ENCODE measurements at regions not wholly inside any gene's neighbourhood (a gene's known extent, or its start where the extent isn't known, plus 50 kb on each side); places are given as distances from the start of the nearest gene placed in this dataset.

DNA sequence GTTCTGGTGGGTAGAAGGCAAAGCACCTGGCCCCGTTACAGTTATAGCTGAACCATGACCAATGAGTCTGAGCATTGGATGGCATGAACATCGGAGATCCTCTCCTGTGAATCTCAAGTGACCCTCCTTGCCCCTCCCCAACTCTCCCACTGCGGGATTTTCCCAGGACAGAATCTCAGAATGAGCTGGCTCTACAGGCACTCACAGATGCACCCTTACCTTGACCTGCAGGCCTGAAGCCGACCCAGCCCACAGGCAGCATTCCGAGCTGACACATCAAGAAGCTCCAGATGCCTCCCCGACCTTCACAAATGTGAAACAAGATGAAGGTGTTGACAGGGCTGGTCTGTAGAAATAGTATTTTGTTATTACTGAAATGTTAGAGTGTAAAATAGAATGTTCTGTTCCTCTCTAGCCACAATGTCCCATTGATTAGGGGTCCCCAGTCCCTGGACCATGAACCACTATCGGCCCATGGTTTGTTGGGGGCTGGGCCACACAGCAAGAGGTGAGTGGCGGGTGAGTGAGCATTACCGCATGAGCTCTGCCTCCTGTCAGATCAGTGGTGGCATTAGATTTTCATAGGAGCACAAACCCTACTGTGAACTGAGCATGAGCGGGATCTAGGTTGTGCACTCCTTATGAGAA, 263.4 kb downstream of the AUH start:
- TF ChIP-seq, protein P1, sequence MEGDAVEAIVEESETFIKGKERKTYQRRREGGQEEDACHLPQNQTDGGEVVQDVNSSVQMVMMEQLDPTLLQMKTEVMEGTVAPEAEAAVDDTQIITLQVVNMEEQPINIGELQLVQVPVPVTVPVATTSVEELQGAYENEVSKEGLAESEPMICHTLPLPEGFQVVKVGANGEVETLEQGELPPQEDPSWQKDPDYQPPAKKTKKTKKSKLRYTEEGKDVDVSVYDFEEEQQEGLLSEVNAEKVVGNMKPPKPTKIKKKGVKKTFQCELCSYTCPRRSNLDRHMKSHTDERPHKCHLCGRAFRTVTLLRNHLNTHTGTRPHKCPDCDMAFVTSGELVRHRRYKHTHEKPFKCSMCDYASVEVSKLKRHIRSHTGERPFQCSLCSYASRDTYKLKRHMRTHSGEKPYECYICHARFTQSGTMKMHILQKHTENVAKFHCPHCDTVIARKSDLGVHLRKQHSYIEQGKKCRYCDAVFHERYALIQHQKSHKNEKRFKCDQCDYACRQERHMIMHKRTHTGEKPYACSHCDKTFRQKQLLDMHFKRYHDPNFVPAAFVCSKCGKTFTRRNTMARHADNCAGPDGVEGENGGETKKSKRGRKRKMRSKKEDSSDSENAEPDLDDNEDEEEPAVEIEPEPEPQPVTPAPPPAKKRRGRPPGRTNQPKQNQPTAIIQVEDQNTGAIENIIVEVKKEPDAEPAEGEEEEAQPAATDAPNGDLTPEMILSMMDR (IDR thresholded peaks at IDR 0.05): no peak
- no peak for TF ChIP-seq POLR2A (IDR thresholded peaks at IDR 0.05)

Measured in breast epithelium (tissue), 3 donors.